ENCODE measurements at regions not wholly inside any gene's neighbourhood (a gene's known extent, or its start where the extent isn't known, plus 50 kb on each side); places are given as distances from the start of the nearest gene placed in this dataset.

DNA sequence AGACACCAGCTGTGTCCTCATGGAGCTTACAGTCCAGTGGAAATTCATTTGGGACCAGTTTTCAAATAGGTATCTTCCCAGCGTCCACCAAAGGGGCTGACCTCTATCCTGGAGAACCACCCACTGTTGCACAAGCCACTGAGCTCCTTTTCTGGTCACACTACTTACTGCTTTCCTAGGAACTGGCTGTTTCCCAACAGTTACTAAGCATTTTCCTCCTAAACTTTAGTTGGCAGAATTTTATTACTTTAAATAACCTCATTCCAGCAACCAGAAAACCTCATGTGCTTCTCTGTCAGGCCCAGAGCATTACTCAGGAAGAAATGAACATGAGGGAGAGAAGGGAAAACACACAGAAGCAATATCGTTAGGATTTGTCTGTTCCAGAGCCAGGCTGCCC lies 183.1 kb downstream of the GPAM start:
- DNase-seq = no peak

DNA sequence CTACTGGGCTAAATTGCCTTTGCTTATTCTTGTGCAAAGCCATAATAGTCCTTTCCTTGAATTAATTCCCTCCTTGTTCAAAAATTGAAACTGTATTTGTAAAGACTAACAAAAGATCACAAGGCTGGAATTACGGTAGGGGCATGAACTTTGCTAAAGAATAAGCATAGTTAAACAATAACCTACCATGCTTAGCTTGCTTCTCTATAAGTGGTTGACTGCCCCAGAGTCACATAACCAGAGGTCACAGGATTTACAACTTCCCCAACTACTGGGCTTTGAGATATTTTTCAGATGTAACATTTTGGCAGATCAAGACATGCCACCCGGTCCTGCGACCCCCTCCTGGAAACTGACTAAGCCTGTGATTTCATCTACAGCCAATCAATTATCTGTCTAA lies 181.4 kb downstream of the GPAM start:
- DNase-seq = no peak

DNA sequence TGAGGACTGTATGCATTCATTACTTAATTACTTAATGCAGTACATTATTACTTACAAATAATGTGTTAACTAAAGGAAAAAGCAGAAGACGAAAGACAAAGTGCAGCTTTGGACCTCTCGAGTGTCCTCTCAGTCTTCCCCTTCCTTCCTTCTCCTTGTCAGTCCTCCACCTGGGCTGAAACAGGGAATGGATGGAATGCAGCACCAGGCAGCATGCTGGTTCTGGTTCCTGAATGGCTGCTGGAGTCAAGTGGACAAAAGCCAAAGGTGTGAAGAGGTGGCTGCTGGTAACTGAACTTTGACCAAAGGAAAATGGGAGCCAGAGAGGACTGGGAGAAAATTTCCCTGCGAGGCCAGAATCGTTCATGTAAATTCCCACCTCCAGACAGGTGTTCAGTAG lies 179.5 kb downstream of the GPAM start:
- DNase-seq = no peak

DNA sequence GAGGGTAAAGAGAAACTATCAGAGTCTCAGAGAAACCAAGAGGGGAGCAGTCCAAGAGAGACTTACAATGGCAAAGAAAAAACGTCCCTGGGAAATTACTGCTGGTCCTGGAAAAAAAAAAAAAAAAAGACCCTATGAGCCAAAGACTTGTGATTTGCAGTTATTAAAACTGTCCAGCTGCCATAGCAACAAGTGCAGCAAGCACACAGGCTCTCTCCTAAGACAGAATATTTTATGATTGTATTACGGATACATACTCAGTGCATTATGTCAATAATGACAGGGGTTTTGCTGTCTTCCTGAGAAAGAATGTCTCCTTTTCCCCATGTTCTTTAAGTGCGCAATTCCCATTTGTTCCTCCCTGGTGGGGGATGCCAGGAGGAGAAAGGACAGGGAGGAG lies 178.5 kb downstream of the GPAM start:
- no peak for DNase-seq

DNA sequence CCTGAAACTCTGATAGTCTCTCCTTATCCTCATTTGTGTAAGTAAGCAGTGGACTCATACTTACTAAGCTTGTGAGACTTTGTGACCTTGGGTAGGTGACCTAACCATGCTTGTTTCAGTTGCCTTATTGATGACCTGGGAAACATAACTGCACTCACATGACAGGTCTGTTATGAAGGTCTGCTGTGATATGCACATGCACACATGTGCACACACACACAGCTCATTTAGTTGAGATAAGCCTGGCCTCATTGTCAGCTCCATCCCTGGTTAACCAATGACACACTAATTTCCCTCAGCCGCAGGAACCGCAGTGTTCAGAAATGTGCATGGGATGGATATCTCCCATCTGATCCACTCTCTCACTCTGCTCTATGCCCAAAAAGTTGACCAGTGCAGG lies 177.2 kb downstream of the GPAM start:
- no peak for DNase-seq

DNA sequence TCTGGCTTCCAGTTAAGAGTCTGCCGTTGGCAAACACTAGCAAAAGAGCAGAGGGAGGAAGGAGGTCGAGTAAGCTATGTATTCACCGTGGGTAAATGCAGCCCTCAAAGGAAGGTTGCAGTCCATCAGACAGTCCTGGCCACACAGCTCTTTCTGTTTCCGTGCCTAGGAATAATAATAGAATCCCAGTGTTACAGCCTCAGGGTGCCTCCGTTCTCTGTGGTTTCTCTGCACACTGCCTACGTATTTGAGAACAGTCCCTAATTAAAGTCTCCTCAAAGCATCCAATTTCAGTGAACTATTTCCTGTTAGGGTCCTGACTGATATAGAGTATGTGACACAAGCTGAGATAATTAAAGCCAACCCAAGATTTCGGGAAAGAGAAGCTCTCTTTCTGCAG lies 176.7 kb downstream of the GPAM start:
- no peak for DNase-seq

DNA sequence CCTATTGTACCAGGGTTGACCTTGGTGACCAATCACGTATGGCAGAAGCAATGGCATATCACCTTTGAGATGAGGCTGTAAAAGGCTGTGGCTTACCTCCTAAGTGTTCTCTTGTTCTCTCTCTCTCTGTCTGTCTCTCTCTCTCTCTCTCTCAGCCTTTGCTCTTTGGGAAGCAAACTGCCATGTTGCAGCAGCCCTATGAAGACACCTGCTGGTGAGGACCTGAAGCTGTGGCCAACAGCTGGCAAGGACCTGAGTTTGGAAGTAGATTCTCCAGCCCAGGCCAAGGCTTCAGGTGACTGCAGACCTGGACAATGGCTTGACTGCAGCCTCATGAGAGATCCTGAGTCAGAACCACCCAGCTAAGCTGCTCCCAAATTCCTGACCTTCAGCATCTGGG lies 161.4 kb downstream of the GPAM start:
- DNase-seq = no peak

DNA sequence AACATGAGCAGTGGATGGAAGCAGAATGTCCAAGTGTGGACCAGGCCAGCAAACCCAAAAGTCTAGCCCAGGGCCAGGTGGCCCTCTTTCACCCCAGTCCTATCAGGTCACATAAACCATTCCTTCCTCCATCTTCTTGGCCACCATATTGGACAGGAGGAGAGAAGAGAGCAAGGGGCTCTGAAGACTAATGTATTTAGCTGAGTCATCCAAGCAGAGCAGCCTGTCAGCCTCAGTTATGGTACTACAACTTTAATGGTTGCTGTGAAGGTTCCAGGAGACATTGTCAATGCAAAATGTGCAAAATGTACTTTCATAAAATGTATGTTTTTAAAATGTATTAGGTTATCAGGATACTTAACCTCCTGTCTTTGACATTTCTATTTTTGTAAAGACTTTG lies 159.5 kb downstream of the GPAM start:
- DNase-seq = no peak

DNA sequence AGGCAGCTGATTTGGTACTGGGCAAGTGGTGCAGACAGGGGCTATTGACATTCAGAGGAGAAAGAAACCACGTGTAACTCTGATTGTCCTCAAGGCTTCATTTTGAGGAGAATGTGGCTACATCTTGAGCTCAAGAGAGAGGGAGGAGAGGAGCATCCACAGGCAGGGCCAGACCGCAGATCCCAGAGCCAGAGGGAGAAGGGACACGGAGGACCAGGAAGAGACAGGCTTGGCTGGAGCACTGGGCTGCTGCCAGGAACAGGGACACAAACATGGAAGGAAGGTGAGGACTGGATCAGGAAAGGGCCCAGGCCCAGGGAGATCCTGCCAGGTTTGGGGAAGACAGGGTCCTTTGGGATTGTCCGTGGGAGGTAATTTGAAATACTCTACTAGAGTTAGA lies 158.3 kb downstream of the GPAM start:
- DNase-seq = no peak

DNA sequence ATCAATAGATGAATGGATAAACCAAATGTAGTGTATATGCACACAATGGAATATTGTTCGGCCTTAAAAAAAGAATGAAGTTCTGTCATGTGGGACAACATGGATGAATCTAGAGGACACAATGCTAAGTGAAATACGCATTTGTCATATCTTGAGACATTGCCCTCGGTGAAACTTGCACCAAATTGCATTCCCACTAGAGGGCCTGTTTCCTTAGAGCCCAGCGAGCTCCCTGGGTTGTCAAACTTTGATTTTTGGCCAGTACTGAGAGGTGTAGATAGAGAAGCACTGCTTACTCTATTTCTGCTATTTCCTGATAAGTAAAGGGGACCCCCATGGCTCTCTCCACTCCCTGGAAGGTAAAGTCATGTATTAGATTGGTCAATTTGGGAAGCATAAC lies 157.1 kb downstream of the GPAM start:
- DNase-seq = no peak

DNA sequence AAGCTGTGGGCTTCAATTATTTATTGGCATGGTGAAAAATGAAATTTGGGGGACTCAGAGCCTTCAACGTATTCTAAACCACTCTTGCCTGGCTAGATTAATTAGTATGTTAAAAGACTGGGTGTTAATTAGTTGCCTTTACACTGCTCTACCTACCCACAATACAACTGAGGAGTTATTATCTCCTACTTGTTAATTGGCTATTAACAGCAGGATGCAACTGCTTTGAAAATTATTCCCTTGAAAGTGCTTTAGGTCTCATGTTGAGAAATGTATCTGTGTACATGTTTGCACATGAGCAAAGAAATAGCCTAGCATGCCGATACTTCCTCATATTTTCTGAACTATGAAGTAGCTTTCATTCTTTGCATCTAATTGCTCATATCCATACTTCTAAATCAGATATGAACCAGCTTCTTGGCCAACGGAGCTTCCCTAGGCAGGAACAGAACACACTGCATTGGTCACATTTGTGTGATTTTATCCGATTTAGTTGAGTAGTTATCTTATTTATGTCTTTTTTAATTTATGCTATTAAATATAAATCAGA lies 155.8 kb downstream of the GPAM start:
- DNase-seq = no peak

DNA sequence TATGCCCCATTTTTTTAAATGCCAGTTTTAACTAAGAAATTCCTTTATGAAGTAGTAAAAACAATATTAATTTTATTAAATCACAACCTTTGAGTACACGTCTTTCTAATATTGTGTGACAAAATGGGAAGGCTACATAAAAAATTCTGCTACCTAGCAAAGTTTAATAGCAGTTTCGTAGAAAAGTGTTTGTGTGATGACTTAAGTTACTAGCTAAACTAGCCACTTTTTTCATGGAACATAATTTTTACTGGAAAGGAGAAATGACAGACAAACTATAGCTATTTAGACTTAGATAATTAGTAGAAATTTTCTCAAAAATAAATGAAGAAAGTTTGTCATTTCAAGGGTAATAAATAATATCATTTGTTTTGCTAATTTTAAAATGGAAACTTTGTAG lies 153.1 kb downstream of the GPAM start:
- DNase-seq = no peak

DNA sequence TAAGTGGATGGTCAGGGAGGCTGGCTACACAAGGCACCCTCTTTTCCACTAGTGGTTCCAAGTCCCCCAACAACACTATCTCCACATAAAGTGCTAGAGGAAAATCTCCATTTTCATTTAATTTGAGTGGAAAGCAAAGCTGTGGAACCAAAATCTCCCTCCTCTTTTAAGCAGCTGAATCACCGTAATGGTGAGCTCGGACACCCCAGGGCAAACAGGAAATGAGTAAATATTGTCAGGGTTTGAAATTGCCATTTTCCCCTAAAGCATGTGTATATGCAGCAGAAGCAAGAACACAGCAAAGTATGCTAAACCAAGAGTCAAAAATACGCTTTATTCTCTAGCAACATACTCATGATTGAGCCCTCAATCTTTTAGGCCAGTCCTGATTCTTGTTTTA lies 143.7 kb downstream of the GPAM start:
- no peak for DNase-seq

DNA sequence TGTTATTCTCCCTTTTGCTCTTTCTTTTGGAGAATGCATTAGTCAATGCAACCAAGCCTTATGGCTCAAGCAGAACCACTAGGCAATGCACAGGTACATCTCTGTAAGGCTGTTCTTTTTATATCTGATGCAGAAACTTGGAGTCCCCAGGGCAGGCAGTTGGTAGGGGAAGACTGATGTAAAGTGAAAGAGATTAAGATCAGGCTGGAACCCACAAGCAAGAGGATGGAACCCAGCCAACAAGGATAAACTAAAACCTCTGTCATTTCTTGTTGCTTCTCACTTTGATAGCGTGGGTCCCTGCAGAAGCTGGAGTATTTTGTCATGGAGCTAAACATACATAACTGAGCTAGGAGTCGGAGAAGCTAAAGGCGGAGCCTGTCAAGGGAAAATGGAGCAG lies 142.9 kb downstream of the GPAM start:
- no peak for DNase-seq

DNA sequence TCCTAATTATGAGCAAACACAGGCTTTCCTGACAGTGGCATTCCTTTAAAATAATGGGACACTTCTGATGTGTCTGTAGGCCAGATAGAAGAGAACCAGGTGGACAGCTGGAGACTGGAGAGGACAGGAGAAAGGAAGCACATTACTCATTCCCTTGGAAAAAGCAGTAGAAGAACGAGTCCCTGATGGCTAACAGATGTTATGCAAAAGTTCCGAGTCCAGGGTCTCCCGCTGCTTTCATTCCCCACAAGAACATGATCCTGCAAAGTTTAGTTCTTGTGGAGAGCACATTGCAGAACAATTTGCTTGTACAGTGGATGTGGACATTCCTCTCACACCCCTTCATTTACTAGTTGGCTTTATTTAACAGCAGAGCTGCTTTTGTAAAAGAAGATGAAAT lies 137.6 kb downstream of the GPAM start:
- DNase-seq = no peak

DNA sequence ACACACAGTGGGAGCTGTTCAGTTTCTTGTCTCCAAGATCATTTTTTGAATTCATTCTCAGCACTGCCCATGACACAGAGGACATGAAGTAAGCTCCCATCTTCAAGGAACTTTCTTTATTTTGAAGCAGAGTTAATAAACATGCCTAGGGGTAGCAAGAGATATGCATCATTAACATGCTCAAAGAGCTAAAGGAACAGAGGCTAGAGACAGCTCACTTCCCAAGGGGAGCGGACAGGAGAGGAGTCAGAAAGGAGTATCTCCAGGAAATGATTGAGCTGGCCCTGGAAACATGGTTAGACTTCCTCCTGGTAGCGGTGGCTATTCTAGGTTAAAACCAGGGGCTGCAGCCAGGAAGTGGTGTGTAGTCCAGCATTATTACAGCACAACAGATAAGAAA lies 135.9 kb downstream of the GPAM start:
- DNase-seq = no peak

DNA sequence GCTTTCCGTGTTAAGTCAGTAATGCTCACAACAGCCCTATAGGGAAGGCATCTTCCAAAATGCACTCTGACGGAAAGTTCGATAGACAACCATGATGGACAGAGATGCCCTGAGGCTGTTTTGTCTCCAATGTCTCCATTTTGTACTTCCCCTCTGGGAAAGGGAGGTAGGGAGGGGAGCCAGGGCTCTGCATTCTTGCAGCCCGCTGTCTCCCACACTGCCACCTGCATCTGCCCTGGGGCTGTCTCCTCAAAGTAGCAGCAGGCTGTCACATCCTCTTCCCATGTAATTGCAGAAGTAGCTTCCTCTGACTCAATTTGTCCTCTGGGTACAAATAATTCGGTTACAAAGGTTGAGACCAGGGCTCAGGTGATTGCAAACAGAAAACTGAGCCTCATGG lies 131.4 kb downstream of the GPAM start:
- no peak for DNase-seq

DNA sequence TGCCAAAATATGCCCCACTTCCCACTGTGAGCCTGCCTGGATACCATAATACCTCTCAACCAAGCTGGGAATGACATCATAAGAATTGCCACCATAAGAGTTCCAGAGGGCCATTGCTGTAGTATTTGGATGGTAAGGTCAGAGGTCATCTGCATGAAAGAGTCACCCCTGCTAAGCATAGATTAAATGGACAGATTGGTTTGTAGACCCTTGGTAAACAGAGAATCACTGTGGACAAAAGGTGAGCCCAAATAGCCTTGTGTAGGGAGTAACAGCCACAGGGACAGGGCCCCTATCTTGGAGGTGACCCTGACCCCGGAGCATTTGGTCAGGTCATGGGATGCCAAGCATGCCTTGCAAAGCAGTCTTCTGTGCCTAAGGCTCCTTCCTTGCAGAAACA lies 129.7 kb downstream of the GPAM start:
- no peak for DNase-seq

DNA sequence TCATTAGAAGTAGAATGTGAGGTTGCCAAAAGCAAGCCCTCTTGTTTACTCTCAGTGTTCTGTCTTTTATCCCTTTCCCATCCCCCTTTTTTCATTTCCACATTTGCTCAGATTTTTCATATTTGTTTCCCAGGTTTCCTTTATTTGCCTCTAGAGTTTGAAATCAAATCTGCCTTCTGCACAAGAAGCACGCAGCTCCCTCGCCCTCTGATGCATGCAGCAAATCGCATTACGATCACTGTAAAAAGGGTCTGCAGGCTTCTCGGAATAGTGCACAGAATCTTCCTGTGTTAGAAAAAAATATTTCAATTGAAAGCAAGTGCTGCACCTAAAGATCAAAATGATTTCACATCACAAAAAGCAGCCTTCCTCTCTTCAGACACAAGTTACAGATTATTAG lies 129.0 kb downstream of the GPAM start:
- no peak for DNase-seq

DNA sequence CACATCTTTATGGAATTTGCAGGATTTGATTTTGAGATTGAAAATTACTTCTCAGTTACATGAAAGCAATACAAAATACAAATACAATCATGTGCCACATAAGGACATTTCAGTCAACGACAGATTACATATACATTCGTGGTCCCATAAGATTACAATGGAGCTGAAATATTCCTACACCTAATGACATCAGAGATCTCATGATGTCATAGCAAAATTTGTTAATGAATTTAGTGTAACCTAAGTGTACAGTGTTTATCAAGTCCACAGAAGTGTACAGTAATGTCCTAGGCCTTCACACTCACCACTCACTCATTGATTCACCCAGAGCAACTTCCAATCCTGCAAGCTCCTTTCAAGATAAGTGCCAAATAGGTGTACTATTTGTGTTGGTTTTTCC lies 126.5 kb downstream of the GPAM start:
- no peak for DNase-seq

DNA sequence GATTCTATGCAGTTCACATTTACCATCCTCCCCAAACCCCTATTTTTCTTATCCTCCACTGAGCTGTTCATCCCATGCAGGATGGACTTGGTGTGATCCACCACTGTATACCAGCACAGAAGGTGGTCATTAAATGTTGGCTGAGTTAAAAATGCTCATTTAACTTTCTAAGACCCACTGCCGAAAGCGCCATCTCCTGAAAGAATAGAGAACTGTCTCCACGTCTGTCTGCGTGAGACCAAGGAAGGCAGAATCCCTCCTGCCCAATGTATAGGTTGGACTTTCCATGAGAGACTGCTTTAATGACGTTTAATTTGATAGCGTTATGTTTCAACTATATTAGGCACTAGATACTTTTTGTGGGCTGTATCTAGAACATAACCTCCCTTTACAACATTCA lies 124.3 kb downstream of the GPAM start:
- no peak for DNase-seq

DNA sequence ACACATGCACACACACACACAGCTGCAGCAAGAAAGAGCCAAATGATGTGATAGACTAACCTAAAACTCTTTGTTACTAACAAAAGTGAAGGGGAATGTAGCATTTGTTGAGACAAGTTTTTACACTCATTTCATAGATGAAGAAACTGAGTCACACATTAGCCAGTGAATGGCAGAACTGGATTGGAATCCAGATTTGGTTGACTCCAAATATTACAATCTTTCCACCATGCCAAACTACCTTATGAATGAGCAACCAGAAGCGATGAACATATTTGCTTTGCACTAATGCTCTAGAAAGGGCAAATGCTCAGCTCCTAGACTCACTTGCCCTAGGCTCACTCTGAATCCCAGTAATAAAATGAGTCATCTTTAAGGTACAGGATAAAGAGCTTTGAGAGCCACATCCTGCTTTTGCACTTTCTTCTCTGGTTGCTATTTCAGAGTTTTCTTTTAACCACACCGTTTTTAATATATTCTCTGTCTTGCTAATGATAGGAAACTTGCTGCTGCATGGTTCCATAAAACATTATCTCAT lies 111.9 kb downstream of the GPAM start:
- no peak for DNase-seq

DNA sequence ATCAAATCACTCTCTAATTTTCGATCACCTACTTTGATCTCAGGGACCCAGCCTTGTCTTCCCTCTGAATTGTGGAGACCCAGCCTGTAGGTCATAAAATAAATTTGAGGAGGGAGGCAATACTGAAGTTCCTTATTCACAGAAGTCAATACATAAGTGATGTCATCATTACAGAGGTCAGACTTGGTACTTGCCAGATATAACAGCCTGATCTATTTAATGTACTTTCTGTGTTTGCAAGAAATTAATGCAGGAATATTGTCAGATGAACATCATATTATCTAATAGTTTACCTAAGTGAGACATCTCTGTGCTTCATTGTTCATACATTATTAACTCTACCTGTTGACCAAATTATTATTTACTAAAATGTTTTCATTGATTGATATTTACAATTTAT lies 105.6 kb downstream of the GPAM start:
- DNase-seq = no peak

DNA sequence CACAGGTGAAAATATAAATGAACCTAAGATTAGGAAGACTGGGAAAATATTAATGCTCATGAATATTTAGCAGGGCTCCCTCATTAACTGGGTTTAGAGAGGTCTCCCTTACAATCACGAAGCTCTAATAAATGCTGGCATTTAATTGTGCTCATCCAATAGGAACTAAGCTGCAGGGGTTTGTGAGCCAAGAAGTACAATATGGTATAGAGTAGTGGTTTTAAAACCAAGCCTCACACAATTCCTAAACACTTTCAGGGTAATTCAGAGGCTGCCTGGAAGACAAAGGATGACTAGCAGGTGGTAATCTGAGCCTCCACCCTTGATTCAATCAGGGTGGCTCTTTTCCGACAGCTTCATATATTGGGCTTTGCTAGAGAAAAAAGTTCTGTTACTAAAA lies 103.3 kb downstream of the GPAM start:
- DNase-seq = no peak

DNA sequence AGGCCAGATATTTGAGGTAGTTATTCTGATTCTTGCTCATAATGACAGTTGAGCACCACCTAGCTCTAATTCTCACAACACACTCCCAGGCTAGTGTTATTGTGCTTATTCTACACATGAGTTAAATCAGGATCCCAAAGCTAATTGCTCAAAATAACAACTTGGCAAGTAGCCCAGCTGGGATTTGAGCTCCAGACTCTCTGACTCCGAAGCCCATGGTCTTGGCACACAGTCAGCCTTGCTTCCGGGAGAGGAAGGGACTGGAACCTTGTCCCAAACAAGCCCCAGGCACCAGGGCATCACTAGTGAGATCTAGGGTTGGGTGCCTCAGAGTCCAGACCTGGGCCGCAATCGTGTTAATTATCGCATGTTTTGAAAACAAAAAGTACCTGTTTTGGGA lies 101.4 kb downstream of the GPAM start:
- peak; percentile 3 to 59 for DNase-seq

DNA sequence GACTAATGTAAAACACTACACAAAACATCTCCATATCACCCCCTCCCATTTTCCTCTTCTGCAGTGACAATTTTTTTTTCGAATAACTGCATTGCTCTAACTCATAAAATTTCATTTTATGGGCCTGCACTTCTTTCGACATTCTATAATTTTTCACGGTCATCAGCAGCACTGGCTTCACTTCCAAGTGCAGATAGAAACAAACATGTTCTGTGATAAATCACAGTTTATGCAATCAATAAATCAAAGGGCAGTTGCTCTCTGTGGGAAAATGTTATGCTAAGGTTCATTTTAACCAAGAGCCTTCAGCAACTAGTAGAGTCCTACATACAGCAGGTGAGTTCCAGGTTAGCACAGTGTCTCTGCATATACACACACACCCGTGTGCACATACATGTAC lies 100.1 kb downstream of the GPAM start:
- DNase-seq = no peak

All from NCI-H2081 (cell line).